HG03045 (cell line): ENCODE measurements at regions not wholly inside any gene's neighbourhood (a gene's known extent, or its start where the extent isn't known, plus 50 kb on each side); places are given as distances from the start of the nearest gene placed in this dataset.
"Not testable (repeated sequence)": the region's sequence is repeated elsewhere in the genome, so short reads cannot be mapped to it uniquely, and the experiment has no call there.

Source experiments
- ATAC-seq: cut with Tn5 transposase; IDR thresholded peaks from one replicate; pipeline ENCODE4 v1.9.1; 2021; ENCODE audit warnings: mild to moderate bottlenecking, moderate library complexity; ENCODE audit not compliant: unreplicated experiment

- not testable (repeated sequence) for ATAC-seq
Observed at GRCh38 chr10:78096486-78096885, 62.8 kb downstream of the RPS24 start.

GRCh38 chr10:78102593-78102992 lies 68.9 kb downstream of the RPS24 start:
- ATAC-seq: not testable (repeated sequence)

- ATAC-seq: no peak
Observed at GRCh38 chr10:78109210-78109609, 75.5 kb downstream of the RPS24 start.

- no peak for ATAC-seq
Observed at GRCh38 chr10:78115135-78115853, 81.6 kb downstream of the RPS24 start.

GRCh38 chr10:78116361-78116760 lies 82.7 kb downstream of the RPS24 start:
- no peak for ATAC-seq

- ATAC-seq: no peak
Observed at GRCh38 chr10:78118591-78118990, 84.9 kb downstream of the RPS24 start.

- no peak for ATAC-seq
Observed at GRCh38 chr10:78121801-78122200, 88.1 kb downstream of the RPS24 start.

GRCh38 chr10:78124167-78124566 lies 90.5 kb downstream of the RPS24 start:
- ATAC-seq: no peak

- no peak for ATAC-seq
Observed at GRCh38 chr10:78129211-78129610, 95.5 kb downstream of the RPS24 start.

GRCh38 chr10:78130966-78131710 lies 97.5 kb downstream of the RPS24 start:
- no peak for ATAC-seq

- ATAC-seq: no peak
Observed at GRCh38 chr10:78134773-78135306, 101.2 kb downstream of the RPS24 start.

- no peak for ATAC-seq
Observed at GRCh38 chr10:78137147-78137546, 103.5 kb downstream of the RPS24 start.

- ATAC-seq: no peak
Observed at GRCh38 chr10:78139341-78139740, 105.7 kb downstream of the RPS24 start.

GRCh38 chr10:78140066-78140630 lies 106.5 kb downstream of the RPS24 start:
- ATAC-seq: no peak

GRCh38 chr10:78143576-78143975 lies 109.9 kb downstream of the RPS24 start:
- ATAC-seq: no peak

GRCh38 chr10:78146200-78146599 lies 112.5 kb downstream of the RPS24 start:
- no peak for ATAC-seq

- ATAC-seq: no peak
Observed at GRCh38 chr10:78147202-78147601, 113.5 kb downstream of the RPS24 start.

- ATAC-seq: no peak
Observed at GRCh38 chr10:78148216-78148960, 114.7 kb downstream of the RPS24 start.

- no peak for ATAC-seq
Observed at GRCh38 chr10:78148961-78149612, 115.4 kb downstream of the RPS24 start.

GRCh38 chr10:78150756-78151155 lies 117.1 kb downstream of the RPS24 start:
- no peak for ATAC-seq

- ATAC-seq: no peak
Observed at GRCh38 chr10:78155722-78156121, 122.1 kb downstream of the RPS24 start.
